ENCODE measurements at regions not wholly inside any gene's neighbourhood (a gene's known extent, or its start where the extent isn't known, plus 50 kb on each side); places are given as distances from the start of the nearest gene placed in this dataset.
A peak's percentile ranks its signal among the peaks of the same experiment; 100 is the strongest.

DNA sequence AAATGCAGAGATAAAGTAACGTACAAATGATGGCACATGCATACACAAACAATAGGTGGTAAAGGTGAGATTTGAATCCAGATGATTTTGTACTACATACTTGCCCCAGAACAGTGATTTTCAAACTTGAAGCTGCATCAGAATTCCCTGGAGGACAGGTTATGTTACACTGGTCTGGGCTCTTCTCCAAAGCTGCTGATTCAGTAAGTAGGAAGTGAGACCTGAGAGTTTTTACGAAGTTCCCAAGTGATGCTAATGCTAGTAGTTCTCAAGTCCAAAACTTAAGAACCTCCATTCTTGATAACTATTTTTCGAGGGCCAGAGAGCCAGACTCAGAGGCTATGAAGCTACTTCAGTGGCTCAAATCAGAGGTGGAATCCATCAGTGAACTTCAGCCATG is 159.0 kb upstream of the POM121L12 start:
- H3K9me3 ChIP-seq (ENCODE audit: low read length) = no peaks in the 10 kb centered on the region
- peaks cover 33% of the 10 kb centered on the region for H3K4me1 ChIP-seq (ENCODE audit: insufficient read depth, low read length, severe bottlenecking)
- H3F3A ChIP-seq (ENCODE audit: insufficient read depth, low read length) = no peaks in the 10 kb centered on the region
- no peak overlapping the region for H3K27ac ChIP-seq (ENCODE audit: low read depth, low read length, poor library complexity, severe bottlenecking)
- no peak overlapping the region for H3K4me3 ChIP-seq (ENCODE audit: low read depth, low read length, poor library complexity, severe bottlenecking)
- H4K20me1 ChIP-seq (ENCODE audit: insufficient read depth, low read length) = no peaks in the 10 kb centered on the region
- no peaks in the 10 kb centered on the region for H3K79me2 ChIP-seq (ENCODE audit: insufficient read depth, low read length)
- H3K4me2 ChIP-seq (ENCODE audit: low read length) = no peak overlapping the region
- H3K36me3 ChIP-seq (ENCODE audit: insufficient read depth, low read length) = no peaks in the 10 kb centered on the region
- no peak for TF ChIP-seq EZH2 (IDR thresholded peaks at IDR 0.05; ENCODE audit: borderline replicate concordance, low read length)
- TF ChIP-seq, protein P1, sequence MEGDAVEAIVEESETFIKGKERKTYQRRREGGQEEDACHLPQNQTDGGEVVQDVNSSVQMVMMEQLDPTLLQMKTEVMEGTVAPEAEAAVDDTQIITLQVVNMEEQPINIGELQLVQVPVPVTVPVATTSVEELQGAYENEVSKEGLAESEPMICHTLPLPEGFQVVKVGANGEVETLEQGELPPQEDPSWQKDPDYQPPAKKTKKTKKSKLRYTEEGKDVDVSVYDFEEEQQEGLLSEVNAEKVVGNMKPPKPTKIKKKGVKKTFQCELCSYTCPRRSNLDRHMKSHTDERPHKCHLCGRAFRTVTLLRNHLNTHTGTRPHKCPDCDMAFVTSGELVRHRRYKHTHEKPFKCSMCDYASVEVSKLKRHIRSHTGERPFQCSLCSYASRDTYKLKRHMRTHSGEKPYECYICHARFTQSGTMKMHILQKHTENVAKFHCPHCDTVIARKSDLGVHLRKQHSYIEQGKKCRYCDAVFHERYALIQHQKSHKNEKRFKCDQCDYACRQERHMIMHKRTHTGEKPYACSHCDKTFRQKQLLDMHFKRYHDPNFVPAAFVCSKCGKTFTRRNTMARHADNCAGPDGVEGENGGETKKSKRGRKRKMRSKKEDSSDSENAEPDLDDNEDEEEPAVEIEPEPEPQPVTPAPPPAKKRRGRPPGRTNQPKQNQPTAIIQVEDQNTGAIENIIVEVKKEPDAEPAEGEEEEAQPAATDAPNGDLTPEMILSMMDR (IDR thresholded peaks at IDR 0.05; ENCODE audit: low read length) = no peak
- no peaks in the 10 kb centered on the region for H3K27me3 ChIP-seq (ENCODE audit: insufficient read depth, low read length)
- H3K9ac ChIP-seq (ENCODE audit: low read length) = no peak overlapping the region
- H3K9me2 ChIP-seq (ENCODE audit: low read depth, low read length) = no peaks in the 10 kb centered on the region
- peak overlapping the region; percentile 31; the same call in 1 of the 2 replicates for H2AFZ ChIP-seq (ENCODE audit: low read length)

DNA sequence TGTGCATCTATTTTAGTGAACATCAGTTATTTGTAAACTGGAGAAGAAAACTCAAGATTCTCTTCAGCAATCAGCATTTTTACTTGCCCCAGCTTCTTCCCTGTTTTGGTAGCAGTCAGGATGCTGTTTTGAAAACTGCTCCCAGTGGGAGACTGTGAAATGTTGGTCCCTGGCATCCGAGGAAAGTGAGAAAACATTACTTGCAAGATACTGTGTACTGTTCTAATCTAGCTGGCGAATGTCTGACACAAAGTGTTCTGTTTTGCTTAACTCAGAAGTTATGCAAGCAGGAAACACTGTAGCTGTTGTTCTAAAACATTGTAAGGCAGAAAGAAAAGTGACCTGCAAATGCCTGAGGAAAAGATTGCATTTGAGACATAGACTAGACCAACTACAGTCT is 171.8 kb upstream of the POM121L12 start:
- H3K27ac ChIP-seq (ENCODE audit: low read depth, low read length, poor library complexity, severe bottlenecking) = no peak overlapping the region
- H3K9me2 ChIP-seq (ENCODE audit: low read depth, low read length) = no peaks in the 10 kb centered on the region
- peak overlapping the region; percentile 41; the same call in 1 of the 2 replicates for H2AFZ ChIP-seq (ENCODE audit: low read length)
- no peak overlapping the region for H3K4me3 ChIP-seq (ENCODE audit: low read depth, low read length, poor library complexity, severe bottlenecking)
- peaks cover 27% of the 10 kb centered on the region for H3K9me3 ChIP-seq (ENCODE audit: low read length)
- H3K36me3 ChIP-seq (ENCODE audit: insufficient read depth, low read length) = peaks cover 4% of the 10 kb centered on the region; the same call in 1 of the 2 replicates
- TF ChIP-seq, protein P1 (IDR thresholded peaks at IDR 0.05; ENCODE audit: low read length) = no peak
- no peak for TF ChIP-seq EZH2 (IDR thresholded peaks at IDR 0.05; ENCODE audit: borderline replicate concordance, low read length)
- peaks cover 16% of the 10 kb centered on the region for H3K4me1 ChIP-seq (ENCODE audit: insufficient read depth, low read length, severe bottlenecking)
- no peaks in the 10 kb centered on the region for H3K27me3 ChIP-seq (ENCODE audit: insufficient read depth, low read length)
- no peak overlapping the region for H3K4me2 ChIP-seq (ENCODE audit: low read length)
- H3K9ac ChIP-seq (ENCODE audit: low read length) = no peak overlapping the region
- no peaks in the 10 kb centered on the region for H3K79me2 ChIP-seq (ENCODE audit: insufficient read depth, low read length)
- H4K20me1 ChIP-seq (ENCODE audit: insufficient read depth, low read length) = no peaks in the 10 kb centered on the region
- no peaks in the 10 kb centered on the region for H3F3A ChIP-seq (ENCODE audit: insufficient read depth, low read length)

DNA sequence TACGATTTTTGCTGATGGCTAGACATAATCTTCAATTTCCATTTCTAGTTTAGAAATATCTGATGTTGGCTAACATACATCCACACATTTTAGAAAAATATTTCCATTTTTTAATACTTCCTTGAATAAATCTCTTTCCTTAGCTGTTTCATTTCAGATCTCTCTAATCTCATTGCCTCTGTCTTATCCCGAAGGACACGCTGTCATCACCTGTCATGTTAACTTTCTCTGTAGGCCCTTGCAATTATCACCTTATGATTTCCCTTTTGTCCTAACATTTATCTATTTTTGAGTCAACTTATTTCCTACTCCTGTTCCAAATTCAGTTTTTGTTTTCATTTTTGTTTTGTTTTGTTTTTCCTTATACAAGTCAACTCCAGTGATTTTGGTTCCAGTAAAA is 173.1 kb upstream of the POM121L12 start:
- Histone ChIP-seq H3K27ac (ENCODE audit: low read depth, low read length, poor library complexity, severe bottlenecking) (no peak overlapping the region), H3K9me2 (ENCODE audit: low read depth, low read length) (no peaks in the 10 kb centered on the region), H3K4me1 (ENCODE audit: insufficient read depth, low read length, severe bottlenecking) (peaks cover 27% of the 10 kb centered on the region), H4K20me1 (ENCODE audit: insufficient read depth, low read length) (no peaks in the 10 kb centered on the region), H3K4me3 (ENCODE audit: low read depth, low read length, poor library complexity, severe bottlenecking) (no peak overlapping the region), H3K9ac (ENCODE audit: low read length) (no peak overlapping the region), H2AFZ (ENCODE audit: low read length) (peak overlapping the region; percentile 16; the same call in 1 of the 2 replicates), H3K9me3 (ENCODE audit: low read length) (peaks cover 27% of the 10 kb centered on the region), H3K4me2 (ENCODE audit: low read length) (no peak overlapping the region), H3F3A (ENCODE audit: insufficient read depth, low read length) (no peaks in the 10 kb centered on the region), H3K36me3 (ENCODE audit: insufficient read depth, low read length) (peaks cover 4% of the 10 kb centered on the region; the same call in 1 of the 2 replicates), H3K27me3 (ENCODE audit: insufficient read depth, low read length) (no peaks in the 10 kb centered on the region), H3K79me2 (ENCODE audit: insufficient read depth, low read length) (no peaks in the 10 kb centered on the region)
- TF ChIP-seq, protein P1 (IDR thresholded peaks at IDR 0.05; ENCODE audit: low read length) = no peak
- TF ChIP-seq EZH2 (IDR thresholded peaks at IDR 0.05; ENCODE audit: borderline replicate concordance, low read length) = no peak

All from OCI-LY1 (cell line).